ENCODE measurements at regions not wholly inside any gene's neighbourhood (a gene's known extent, or its start where the extent isn't known, plus 50 kb on each side); places are given as distances from the start of the nearest gene placed in this dataset.

- no peaks in the 10 kb centered on the region for H3K4me1 ChIP-seq (replicated peaks in 1 of 2; ENCODE audit: control insufficient read depth in 2 of 2, insufficient read depth in 2 of 2, low read length in 2 of 2)
- H3K79me2 ChIP-seq (ENCODE audit: control insufficient read depth, insufficient read depth, low read length) = no peaks in the 10 kb centered on the region
- no peak for TF ChIP-seq ZNF57 (CRISPR knock-in tag; IDR thresholded peaks at IDR 0.05)
- no peak for TF ChIP-seq MEF2D (tag; conservative IDR thresholded peaks at IDR 0.05; ENCODE audit: low read depth)
- H3K27me3 ChIP-seq (ENCODE audit: control insufficient read depth in 2 of 2, insufficient read depth in 2 of 2, low read length in 2 of 2) = no peaks in the 10 kb centered on the region
- no peak overlapping the region for H3K4me3 ChIP-seq
- no peak overlapping the region for H3K4me2 ChIP-seq (ENCODE audit: insufficient read depth, low read length)
- no peak overlapping the region for H2AFZ ChIP-seq (ENCODE audit: low read depth, low read length)
- no peak overlapping the region for H3K27ac ChIP-seq (ENCODE audit: extremely low read depth, low read depth, low read length)
- no TSS peak for BruUV-seq (replicated peaks)
- FAIRE-seq (no peak), DNase-seq (ENCODE audit: extremely low read depth in 1 of 4, low spot score in 3 of 4) (no peak), ATAC-seq (no peak)
- in situ Hi-C loops (cut with MboI) (no loop called here), intact Hi-C loops (cut with micrococcal nuclease) (no loop called here)
- H3K9ac ChIP-seq (ENCODE audit: insufficient read depth in 1 of 2, low read depth in 2 of 2, low read length in 2 of 2) = no peak overlapping the region
- H3K9me3 ChIP-seq (replicated peaks; ENCODE audit: control insufficient read depth, insufficient read depth, low read depth, low read length) = no peaks in the 10 kb centered on the region
- H4K20me1 ChIP-seq (replicated peaks; ENCODE audit: control insufficient read depth, insufficient read depth, low read length) = no peaks in the 10 kb centered on the region
- 0% methylated on average over 2 of the region's 3 CpGs for WGBS (ENCODE audit: insufficient coverage, low coverage, missing lambda C conversion rate)
- no peaks in the 10 kb centered on the region for H3K36me3 ChIP-seq (ENCODE audit: control insufficient read depth, insufficient read depth, low read length)
- H3K9me1 ChIP-seq (ENCODE audit: control insufficient read depth, insufficient read depth, low read length) = no peaks in the 10 kb centered on the region
- ChIA-PET POLR2A (interaction anchor here (0.7 kb wide), 1 partner anchor 9 kb away, joined by 3 read pairs; no protein-coding TSS in a partner anchor), CTCF (ENCODE audit: low intra/inter-chr PET ratio) (no interaction called here)
Measured at GRCh38 chr12:41739066-41739465, 405.6 kb downstream of the GXYLT1 start.

DNA sequence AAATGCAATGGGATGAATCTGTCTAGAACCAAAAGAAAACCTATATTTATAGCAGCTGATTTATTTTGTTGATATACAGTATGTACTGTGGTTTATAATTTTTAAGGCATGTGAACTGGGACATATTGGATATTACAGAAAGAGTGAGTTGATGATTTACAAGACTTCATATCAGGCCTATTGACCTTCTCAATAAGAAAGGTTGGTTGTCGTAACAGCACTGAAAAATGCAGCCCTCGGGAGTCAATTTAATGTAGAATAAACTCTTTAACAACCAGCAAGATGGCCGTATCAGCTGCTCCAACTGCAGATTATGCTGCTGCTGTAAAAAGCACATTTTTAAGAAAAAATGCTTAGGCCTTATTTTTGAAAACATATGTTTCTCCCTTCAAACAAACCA, 407.3 kb downstream of the GXYLT1 start:
- ChIA-PET CTCF (ENCODE audit: low intra/inter-chr PET ratio) (no interaction called here), POLR2A (no interaction called here)
- ATAC-seq (no peak), FAIRE-seq (no peak), DNase-seq (ENCODE audit: extremely low read depth in 1 of 4, low spot score in 3 of 4) (no peak)
- no peaks in the 10 kb centered on the region for H3K9me1 ChIP-seq (ENCODE audit: control insufficient read depth, insufficient read depth, low read length)
- intact Hi-C loops (cut with micrococcal nuclease) = no loop called here
- no peak overlapping the region for H3K9ac ChIP-seq (ENCODE audit: insufficient read depth in 1 of 2, low read depth in 2 of 2, low read length in 2 of 2)
- no peak overlapping the region for H2AFZ ChIP-seq (ENCODE audit: low read depth, low read length)
- no peaks in the 10 kb centered on the region for H3K4me1 ChIP-seq (replicated peaks in 1 of 2; ENCODE audit: control insufficient read depth in 2 of 2, insufficient read depth in 2 of 2, low read length in 2 of 2)
- WGBS (ENCODE audit: insufficient coverage, low coverage, missing lambda C conversion rate) = 0% methylated on average over 3 of the region's 3 CpGs
- H3K36me3 ChIP-seq (ENCODE audit: control insufficient read depth, insufficient read depth, low read length) = no peaks in the 10 kb centered on the region
- H3K4me2 ChIP-seq (ENCODE audit: insufficient read depth, low read length) = no peak overlapping the region
- no peaks in the 10 kb centered on the region for H3K27me3 ChIP-seq (ENCODE audit: control insufficient read depth in 2 of 2, insufficient read depth in 2 of 2, low read length in 2 of 2)
- no TSS peak for BruUV-seq (replicated peaks)
- H3K27ac ChIP-seq (ENCODE audit: extremely low read depth, low read depth, low read length) = no peak overlapping the region
- in situ Hi-C loops (cut with MboI) = no loop called here
- H3K79me2 ChIP-seq (ENCODE audit: control insufficient read depth, insufficient read depth, low read length) = no peaks in the 10 kb centered on the region
- no peak overlapping the region for H3K4me3 ChIP-seq
- no peaks in the 10 kb centered on the region for H3K9me3 ChIP-seq (replicated peaks; ENCODE audit: control insufficient read depth, insufficient read depth, low read depth, low read length)
- no peaks in the 10 kb centered on the region for H4K20me1 ChIP-seq (replicated peaks; ENCODE audit: control insufficient read depth, insufficient read depth, low read length)
- TF ChIP-seq TCF7L2 (IDR thresholded peaks at IDR 0.05; ENCODE audit: low read depth, low read length) (no peak), EHMT2 (IDR thresholded peaks at IDR 0.05) (no peak), ZNF3 (CRISPR knock-in tag; IDR thresholded peaks at IDR 0.05) (no peak), ELK3 (CRISPR knock-in tag; IDR thresholded peaks at IDR 0.05) (no peak), ZBED1 (IDR thresholded peaks at IDR 0.05) (no peak), PHF21A (IDR thresholded peaks at IDR 0.05; ENCODE audit: borderline replicate concordance, low read depth) (no peak), GABPB2 (CRISPR knock-in tag; conservative IDR thresholded peaks at IDR 0.05) (no peak), ZNF41 (CRISPR knock-in tag; conservative IDR thresholded peaks at IDR 0.05) (no peak), DIDO1 (tag; IDR thresholded peaks at IDR 0.05; ENCODE audit: low read depth) (no peak), MAFK (IDR thresholded peaks at IDR 0.05; ENCODE audit: low read length) (no peak), MITF (IDR thresholded peaks at IDR 0.05) (no peak), JUNB (CRISPR knock-in tag; conservative IDR thresholded peaks at IDR 0.05) (no peak), NBN (IDR thresholded peaks at IDR 0.05; ENCODE audit: low read depth) (no peak)
- TF ChIP-seq, protein P1, sequence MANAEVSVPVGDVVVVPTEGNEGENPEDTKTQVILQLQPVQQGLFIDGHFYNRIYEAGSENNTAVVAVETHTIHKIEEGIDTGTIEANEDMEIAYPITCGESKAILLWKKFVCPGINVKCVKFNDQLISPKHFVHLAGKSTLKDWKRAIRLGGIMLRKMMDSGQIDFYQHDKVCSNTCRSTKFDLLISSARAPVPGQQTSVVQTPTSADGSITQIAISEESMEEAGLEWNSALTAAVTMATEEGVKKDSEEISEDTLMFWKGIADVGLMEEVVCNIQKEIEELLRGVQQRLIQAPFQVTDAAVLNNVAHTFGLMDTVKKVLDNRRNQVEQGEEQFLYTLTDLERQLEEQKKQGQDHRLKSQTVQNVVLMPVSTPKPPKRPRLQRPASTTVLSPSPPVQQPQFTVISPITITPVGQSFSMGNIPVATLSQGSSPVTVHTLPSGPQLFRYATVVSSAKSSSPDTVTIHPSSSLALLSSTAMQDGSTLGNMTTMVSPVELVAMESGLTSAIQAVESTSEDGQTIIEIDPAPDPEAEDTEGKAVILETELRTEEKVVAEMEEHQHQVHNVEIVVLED (CRISPR knock-in tag; IDR thresholded peaks at IDR 0.05) = no peak

Data from K562 (cell line).